Epithelial cell of proximal tubule (primary cell): ENCODE measurements at regions not wholly inside any gene's neighbourhood (a gene's known extent, or its start where the extent isn't known, plus 50 kb on each side); places are given as distances from the start of the nearest gene placed in this dataset.
"Not testable (repeated sequence)": the region's sequence is repeated elsewhere in the genome, so short reads cannot be mapped to it uniquely, and the experiment has no call there.

Experiments
- DNase-seq: peaks from one replicate; pipeline ENCODE4 v3.0.0-alpha.2; 2011; ENCODE audit warnings: low read depth
- H3K4me3 ChIP-seq: 2 replicates; pipeline ENCODE4 v1.5.1; 2011; ENCODE audit warnings: low read depth, mild to moderate bottlenecking, low read length
- CTCF ChIP-seq: conservative IDR thresholded peaks from 2 replicates; pipeline ENCODE4 v1.5.1; 2012; ENCODE audit warnings: low read depth, mild to moderate bottlenecking, low read length

GRCh38 chr14:59004012-59004411, 184.5 kb upstream of the DAAM1 start:
- peak; percentile 31 for TF ChIP-seq CTCF
- no peak overlapping the region for H3K4me3 ChIP-seq
- DNase-seq, result no peak

- DNase-seq, H3K4me3 ChIP-seq: not testable (repeated sequence)
Observed at GRCh38 chr14:59006179-59006578, 182.3 kb upstream of the DAAM1 start.

- no peak for TF ChIP-seq CTCF
- DNase-seq, result no peak
- H3K4me3 ChIP-seq, result no peak overlapping the region
Observed at GRCh38 chr14:59009967-59010366, 178.5 kb upstream of the DAAM1 start.

- TF ChIP-seq CTCF, result no peak
- H3K4me3 ChIP-seq, result no peak overlapping the region
- peak; percentile 18 for DNase-seq
Observed at GRCh38 chr14:59013672-59014298, 174.7 kb upstream of the DAAM1 start.

GRCh38 chr14:59015482-59015881, 173.0 kb upstream of the DAAM1 start:
- H3K4me3 ChIP-seq, result no peak overlapping the region
- no peak for TF ChIP-seq CTCF
- DNase-seq, result no peak

- no peak for TF ChIP-seq CTCF
- no peak overlapping the region for H3K4me3 ChIP-seq
- no peak for DNase-seq
Observed at GRCh38 chr14:59017285-59017965, 171.0 kb upstream of the DAAM1 start.

GRCh38 chr14:59018460-59018859, 170.0 kb upstream of the DAAM1 start:
- no peak for DNase-seq
- TF ChIP-seq CTCF, result no peak
- no peak overlapping the region for H3K4me3 ChIP-seq
